GM23248 (cell line): ENCODE measurements at regions not wholly inside any gene's neighbourhood (a gene's known extent, or its start where the extent isn't known, plus 50 kb on each side); places are given as distances from the start of the nearest gene placed in this dataset.

ENCODE experiments used
- DNase-seq: peaks from one replicate; pipeline ENCODE4 v3.0.0-alpha.2; 2015
- H2AFZ ChIP-seq: fragments of 200-600 bp; sonication (generic); 2 replicates; pipeline ENCODE4 v1.6.1; 2016; ENCODE audit warnings: antibody characterized with exemption
- H3F3A ChIP-seq: fragments of 200-600 bp; sonication (generic); 2 replicates; pipeline ENCODE4 v1.6.1; 2016; ENCODE audit warnings: mild to moderate bottlenecking, antibody characterized with exemption, mixed run types; ENCODE audit not compliant: insufficient read depth
- H3K27ac ChIP-seq: fragments of 200-600 bp; sonication (generic); 2 replicates; pipeline ENCODE4 v1.5.1; 2016; ENCODE audit warnings: mild to moderate bottlenecking
- H3K27me3 ChIP-seq: fragments of 200-600 bp; sonication (generic); replicated peaks from 2 replicates; pipeline ENCODE4 v1.6.1; 2016; ENCODE audit warnings: mild to moderate bottlenecking; ENCODE audit not compliant: insufficient read depth
- H3K36me3 ChIP-seq: fragments of 200-600 bp; sonication (generic); 2 replicates; pipeline ENCODE4 v1.6.1; 2016; ENCODE audit warnings: low read depth, mild to moderate bottlenecking
- H3K4me1 ChIP-seq: fragments of 200-600 bp; sonication (generic); 2 replicates; pipeline ENCODE4 v1.6.1; 2016; ENCODE audit warnings: mild to moderate bottlenecking; ENCODE audit not compliant: insufficient read depth
- H3K4me2 ChIP-seq: fragments of 200-600 bp; sonication (generic); one replicate; pipeline ENCODE4 v1.6.1; 2016; ENCODE audit warnings: mild to moderate bottlenecking; ENCODE audit not compliant: unreplicated experiment
- H3K4me3 ChIP-seq: fragments of 200-600 bp; sonication (generic); 2 replicates; pipeline ENCODE4 v1.5.1; 2016; ENCODE audit warnings: mild to moderate bottlenecking
- H3K79me2 ChIP-seq: fragments of 200-600 bp; sonication (generic); 2 replicates; pipeline ENCODE4 v1.6.1; 2016; ENCODE audit warnings: mild to moderate bottlenecking; ENCODE audit not compliant: insufficient read depth
- H3K9ac ChIP-seq: fragments of 200-600 bp; sonication (generic); 2 replicates; pipeline ENCODE4 v1.6.1; 2016; ENCODE audit warnings: mild to moderate bottlenecking
- H3K9me2 ChIP-seq: fragments of 200-600 bp; sonication (generic); 2 replicates; pipeline ENCODE4 v1.6.1; 2016; ENCODE audit warnings: mixed run types, mild to moderate bottlenecking, moderate library complexity; ENCODE audit not compliant: insufficient read depth
- H3K9me3 ChIP-seq: fragments of 200-600 bp; sonication (generic); one replicate; pipeline ENCODE4 v1.6.1; 2017; ENCODE audit warnings: low read depth
- H4K20me1 ChIP-seq: fragments of 200-600 bp; sonication (generic); 2 replicates; pipeline ENCODE4 v1.6.0; 2016; ENCODE audit not compliant: insufficient read depth
- EZH2 ChIP-seq: fragments of 200-600 bp; sonication (generic); IDR thresholded peaks from 2 replicates; pipeline ENCODE4 v1.6.1; 2018; ENCODE audit warnings: antibody characterized with exemption, mild to moderate bottlenecking; ENCODE audit not compliant: insufficient read depth, poor library complexity, severe bottlenecking
- EZH2phosphoT487 ChIP-seq: fragments of 200-600 bp; sonication (generic); IDR thresholded peaks from 2 replicates; pipeline ENCODE4 v1.6.1; 2018; ENCODE audit warnings: antibody characterized with exemption, moderate library complexity, mild to moderate bottlenecking, low read depth; ENCODE audit not compliant: insufficient read depth
- WGBS, 2 experiments: methylation state at CpG; one replicate each; pipeline ENCODE4 v1.1.6; 2015 to 2017; ENCODE audit warnings: low lambda C conversion rate in 2 of 2, low coverage in 1 of 2; ENCODE audit errors: missing lambda C conversion rate in 2 of 2; 5-methylcytosine and 5-hydroxymethylcytosine counted together
- in situ Hi-C: fragments of 300-500 bp; cut with MboI; formaldehyde crosslinking; loops from 2 replicates; pipeline ENCODE4 v1.15.0; 2020

GRCh38 chr13:22074403-22074802 is 403.5 kb downstream of the FGF9 start:
- Histone ChIP-seq H3K4me3 (no peak overlapping the region), H3K9me3 (no peaks in the 10 kb centered on the region), H3K27me3 (no peaks in the 10 kb centered on the region; the same call in 1 of the 2 replicates), H3K9me2 (no peaks in the 10 kb centered on the region), H4K20me1 (no peaks in the 10 kb centered on the region), H3K4me2 (no peak overlapping the region), H3K4me1 (no peaks in the 10 kb centered on the region), H3K27ac (no peak overlapping the region), H3K79me2 (no peaks in the 10 kb centered on the region), H3F3A (no peaks in the 10 kb centered on the region), H2AFZ (no peak overlapping the region), H3K9ac (no peak overlapping the region), H3K36me3 (no peaks in the 10 kb centered on the region)
- DNase-seq = no peak
- TF ChIP-seq EZH2 (no peak), EZH2phosphoT487 (no peak)
- in situ Hi-C loops = no loop called here

GRCh38 chr13:22076658-22077057 is 405.8 kb downstream of the FGF9 start:
- no peak for TF ChIP-seq EZH2
- TF ChIP-seq EZH2phosphoT487 = no peak
- no peaks in the 10 kb centered on the region; the same call in 1 of the 2 replicates for H3K27me3 ChIP-seq
- no peaks in the 10 kb centered on the region for H3K79me2 ChIP-seq
- no peak overlapping the region for H3K4me2 ChIP-seq
- H3K36me3 ChIP-seq = no peaks in the 10 kb centered on the region
- DNase-seq = no peak
- no peak overlapping the region for H2AFZ ChIP-seq
- 41 to 43% methylated on average over 2 of the region's 2 CpGs for WGBS, 2 experiments
- no peak overlapping the region for H3K27ac ChIP-seq
- no peaks in the 10 kb centered on the region for H3F3A ChIP-seq
- H3K9me3 ChIP-seq = no peaks in the 10 kb centered on the region
- H3K9me2 ChIP-seq = no peaks in the 10 kb centered on the region
- no peaks in the 10 kb centered on the region for H3K4me1 ChIP-seq
- H4K20me1 ChIP-seq = no peaks in the 10 kb centered on the region
- H3K9ac ChIP-seq = no peak overlapping the region
- in situ Hi-C loops = no loop called here
- H3K4me3 ChIP-seq = no peak overlapping the region

GRCh38 chr13:22077205-22077683 is 406.4 kb downstream of the FGF9 start:
- no peaks in the 10 kb centered on the region for H3K79me2 ChIP-seq
- no peak overlapping the region for H3K9ac ChIP-seq
- H3K4me1 ChIP-seq = no peaks in the 10 kb centered on the region
- TF ChIP-seq EZH2phosphoT487 = no peak
- no peak for TF ChIP-seq EZH2
- H3K27ac ChIP-seq = no peak overlapping the region
- in situ Hi-C loops = no loop called here
- H3K4me2 ChIP-seq = no peak overlapping the region
- H2AFZ ChIP-seq = no peak overlapping the region
- 19 to 30% methylated on average over 3 of the region's 3 CpGs for WGBS, 2 experiments
- H4K20me1 ChIP-seq = no peaks in the 10 kb centered on the region
- H3F3A ChIP-seq = no peaks in the 10 kb centered on the region
- H3K4me3 ChIP-seq = no peak overlapping the region
- no peaks in the 10 kb centered on the region for H3K9me2 ChIP-seq
- H3K27me3 ChIP-seq = no peaks in the 10 kb centered on the region; the same call in 1 of the 2 replicates
- no peak for DNase-seq
- H3K36me3 ChIP-seq = no peaks in the 10 kb centered on the region
- no peaks in the 10 kb centered on the region for H3K9me3 ChIP-seq

GRCh38 chr13:22077764-22078163 is 406.9 kb downstream of the FGF9 start:
- no peaks in the 10 kb centered on the region for H3K4me1 ChIP-seq
- in situ Hi-C loops = no loop called here
- H3K9me3 ChIP-seq = no peaks in the 10 kb centered on the region
- no peaks in the 10 kb centered on the region for H3F3A ChIP-seq
- DNase-seq = no peak
- no peak overlapping the region for H3K4me3 ChIP-seq
- no peaks in the 10 kb centered on the region for H3K79me2 ChIP-seq
- H3K27ac ChIP-seq = no peak overlapping the region
- no peaks in the 10 kb centered on the region for H4K20me1 ChIP-seq
- H3K27me3 ChIP-seq = no peaks in the 10 kb centered on the region; the same call in 1 of the 2 replicates
- no peak overlapping the region for H3K4me2 ChIP-seq
- WGBS, 2 experiments = 3 to 5% methylated on average over 2 of the region's 2 CpGs
- TF ChIP-seq EZH2 (no peak), EZH2phosphoT487 (no peak)
- H3K9ac ChIP-seq = no peak overlapping the region
- H3K36me3 ChIP-seq = no peaks in the 10 kb centered on the region
- no peak overlapping the region for H2AFZ ChIP-seq
- H3K9me2 ChIP-seq = no peaks in the 10 kb centered on the region

GRCh38 chr13:22079961-22080360 is 409.1 kb downstream of the FGF9 start:
- WGBS, 2 experiments = 42 to 44% methylated on average over 11 of the region's 11 CpGs

More at GRCh38 chr13:22079961-22080360, 409.1 kb downstream of the FGF9 start:
- Histone ChIP-seq H3K9me2 (no peaks in the 10 kb centered on the region), H3K4me3 (no peak overlapping the region), H3K27me3 (no peaks in the 10 kb centered on the region; the same call in 1 of the 2 replicates), H3K9ac (no peak overlapping the region), H3K4me2 (no peak overlapping the region), H3K27ac (no peak overlapping the region), H2AFZ (no peak overlapping the region), H3K9me3 (no peaks in the 10 kb centered on the region), H3K79me2 (no peaks in the 10 kb centered on the region), H3K4me1 (no peaks in the 10 kb centered on the region), H3K36me3 (no peaks in the 10 kb centered on the region), H3F3A (no peaks in the 10 kb centered on the region), H4K20me1 (no peaks in the 10 kb centered on the region)
- DNase-seq = no peak
- no peak for TF ChIP-seq EZH2
- TF ChIP-seq EZH2phosphoT487 = no peak
- in situ Hi-C loops = no loop called here
